Dermis blood vessel endothelial cell (primary cell): ENCODE measurements at regions not wholly inside any gene's neighbourhood (a gene's known extent, or its start where the extent isn't known, plus 50 kb on each side); places are given as distances from the start of the nearest gene placed in this dataset.
"Not testable (repeated sequence)": the region's sequence is repeated elsewhere in the genome, so short reads cannot be mapped to it uniquely, and the experiment has no call there.

Experiments used
- DNase-seq: peaks from one replicate; pipeline ENCODE4 v3.0.0; 2010

DNA sequence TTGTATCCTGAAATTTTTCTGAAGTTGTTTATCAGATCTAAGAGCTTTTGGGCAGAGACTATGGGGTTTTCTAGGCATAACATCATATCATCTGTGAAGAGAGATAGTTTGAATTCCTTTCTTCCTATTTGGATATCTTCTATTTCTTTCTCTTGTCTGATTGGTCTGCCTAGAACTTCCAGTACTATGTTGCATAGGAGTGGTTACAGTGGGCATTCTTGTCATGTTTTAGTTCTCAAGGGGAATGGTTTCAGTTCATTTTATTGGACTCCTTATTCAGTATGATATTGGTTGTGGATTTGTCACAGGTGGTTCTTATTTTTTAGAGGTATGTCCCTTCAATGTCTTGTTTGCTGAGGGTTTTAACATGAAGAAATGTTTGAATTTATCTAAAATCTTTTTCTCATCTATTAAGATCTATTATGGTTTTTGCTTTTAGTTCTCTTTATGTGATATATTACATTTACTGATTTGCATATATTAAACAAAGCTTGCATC lies 286.6 kb upstream of the C1QTNF3 start:
- DNase-seq, result not testable (repeated sequence)

DNA sequence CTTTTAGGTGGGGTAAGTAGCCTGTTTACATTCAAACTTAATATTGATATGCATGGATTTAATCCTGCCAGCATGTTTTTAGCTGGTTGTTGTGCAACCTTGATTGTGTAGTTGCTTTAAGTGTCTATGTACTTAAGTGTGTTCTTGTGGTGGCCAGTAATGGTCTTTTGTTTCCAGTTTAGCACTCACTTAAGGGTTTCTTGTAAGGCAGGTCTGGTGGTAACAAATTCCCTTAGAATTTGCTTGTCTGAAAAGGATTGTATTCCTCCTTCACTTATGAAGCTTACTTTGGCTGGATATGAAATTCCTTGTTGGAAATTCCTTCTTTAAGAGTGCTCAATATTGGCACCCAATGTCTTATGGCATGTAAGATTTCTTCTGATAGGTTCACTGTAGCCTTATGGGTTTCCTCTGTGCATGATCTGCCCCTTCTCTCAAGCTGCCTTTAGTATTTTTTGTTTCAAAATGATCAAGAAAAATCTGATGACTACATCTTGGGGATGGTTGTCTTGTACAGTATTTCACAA lies 289.0 kb upstream of the C1QTNF3 start:
- not testable (repeated sequence) for DNase-seq

DNA sequence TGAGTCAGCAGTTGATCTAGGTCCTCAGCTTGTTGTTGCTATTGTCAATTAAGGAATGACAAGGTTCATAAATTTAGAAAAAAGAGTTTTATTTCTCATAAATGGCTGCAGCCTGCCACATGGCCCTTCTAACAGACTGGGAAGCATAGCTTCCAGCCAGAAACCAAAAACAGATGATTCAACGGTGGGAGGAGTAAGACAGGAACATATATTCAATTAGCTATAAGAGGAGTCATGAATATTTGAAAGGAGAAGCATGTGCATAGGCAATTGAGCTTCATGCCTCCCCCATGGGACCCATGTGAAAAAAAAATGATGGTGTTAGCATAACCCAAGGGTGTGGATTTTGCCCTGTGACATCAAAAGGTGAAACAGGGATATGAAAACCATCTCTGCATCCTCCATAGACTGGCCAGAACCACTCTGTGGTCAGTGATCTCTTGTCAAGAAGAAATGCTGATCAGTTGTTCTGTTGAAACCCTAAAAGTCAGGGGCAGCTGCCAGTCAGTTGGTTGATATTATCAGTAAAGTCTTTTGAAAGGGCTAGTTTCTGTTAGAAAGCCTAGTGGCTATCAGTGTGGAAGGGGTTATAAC lies 296.5 kb upstream of the C1QTNF3 start:
- not testable (repeated sequence) for DNase-seq

DNA sequence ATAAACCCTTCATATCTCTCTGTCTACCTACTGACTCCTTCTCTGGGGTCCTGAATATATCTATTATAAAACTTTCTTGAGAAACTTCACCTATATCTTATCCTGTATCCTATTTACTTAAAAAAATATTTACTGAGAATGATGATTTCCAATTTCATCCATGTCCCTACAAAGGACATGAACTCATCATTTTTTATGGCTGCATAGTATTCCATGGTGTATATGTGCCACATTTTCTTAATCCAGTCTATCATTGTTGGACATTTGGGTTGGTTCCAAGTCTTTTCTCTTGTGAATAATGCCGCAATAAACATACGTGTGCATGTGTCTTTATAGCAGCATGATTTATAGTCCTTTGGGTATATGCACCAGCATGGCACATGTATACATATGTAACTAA lies 301.7 kb upstream of the RAI14 start:
- not testable (repeated sequence) for DNase-seq

DNA sequence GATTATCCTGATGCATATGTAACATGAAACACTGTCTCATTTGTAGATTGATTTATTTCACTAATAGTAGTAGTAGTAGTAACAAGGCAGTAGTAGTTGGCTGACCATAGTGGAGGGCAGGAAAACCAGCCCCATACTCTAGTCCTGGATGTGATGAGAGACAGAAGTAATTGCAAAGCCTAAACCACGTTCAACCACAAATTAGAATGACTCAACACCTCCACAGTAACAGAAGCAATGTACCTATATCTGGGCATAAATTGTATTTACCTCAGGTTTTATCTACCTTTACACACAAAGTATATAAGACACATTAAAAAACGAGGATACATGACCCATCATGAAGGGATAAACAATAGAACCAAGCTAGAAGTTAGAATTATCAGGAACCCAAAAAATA lies 284.7 kb upstream of the RAI14 start:
- DNase-seq, result not testable (repeated sequence)

DNA sequence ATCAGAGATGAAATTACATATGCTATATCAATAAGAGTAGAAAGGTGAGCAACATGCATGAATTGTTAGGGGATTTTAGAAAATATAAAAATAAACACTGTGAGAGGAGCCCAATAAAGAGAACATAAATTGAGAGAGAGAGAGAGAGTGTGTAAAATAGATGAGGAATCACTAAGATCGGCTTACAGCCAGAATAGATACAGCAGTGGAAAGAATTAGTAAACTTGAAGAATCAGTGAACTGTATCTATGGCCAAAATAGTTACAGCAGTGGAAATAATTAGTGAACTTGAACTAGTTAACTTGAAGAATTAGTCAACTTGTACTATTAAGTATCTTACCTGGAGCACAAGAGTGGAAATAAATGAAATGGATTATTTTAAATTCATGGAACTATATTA lies 284.3 kb upstream of the RAI14 start:
- not testable (repeated sequence) for DNase-seq

DNA sequence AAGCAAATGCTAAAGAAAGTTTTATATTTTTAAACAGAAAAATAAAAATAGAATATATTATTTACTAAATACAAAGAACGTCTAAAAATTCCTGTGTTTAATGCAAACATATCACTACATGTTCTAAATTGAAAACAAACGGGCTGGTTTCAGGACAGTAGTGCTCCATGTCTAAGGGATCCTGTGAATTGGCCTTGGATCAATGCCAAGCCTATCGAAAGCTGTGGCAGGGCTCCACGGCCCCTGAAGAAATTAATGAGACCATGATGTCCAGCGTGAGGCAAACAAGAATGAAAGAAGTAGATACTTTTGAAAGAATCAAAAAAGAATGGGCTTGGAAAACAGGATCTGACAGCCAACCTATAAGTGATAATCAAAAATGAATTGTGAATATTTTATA lies 283.4 kb upstream of the RAI14 start:
- not testable (repeated sequence) for DNase-seq

DNA sequence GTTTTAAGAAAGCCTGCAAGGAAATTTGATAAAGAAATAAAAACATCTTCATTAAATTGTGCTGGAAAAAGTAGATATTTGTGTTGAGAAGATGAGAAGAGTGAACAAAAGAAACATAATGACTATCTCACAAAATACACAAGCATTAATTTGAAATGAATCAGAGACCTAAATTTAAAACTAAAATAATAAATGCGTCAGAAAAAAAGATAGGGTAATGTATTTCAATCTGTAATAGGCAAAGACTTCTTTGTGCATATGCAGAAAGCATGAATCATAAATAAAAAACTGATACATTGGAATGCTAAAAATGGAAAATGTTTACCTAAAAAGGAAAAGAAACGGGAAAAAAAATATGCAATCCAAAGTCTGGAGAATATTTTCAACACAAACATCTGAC lies 278.5 kb upstream of the RAI14 start:
- not testable (repeated sequence) for DNase-seq

DNA sequence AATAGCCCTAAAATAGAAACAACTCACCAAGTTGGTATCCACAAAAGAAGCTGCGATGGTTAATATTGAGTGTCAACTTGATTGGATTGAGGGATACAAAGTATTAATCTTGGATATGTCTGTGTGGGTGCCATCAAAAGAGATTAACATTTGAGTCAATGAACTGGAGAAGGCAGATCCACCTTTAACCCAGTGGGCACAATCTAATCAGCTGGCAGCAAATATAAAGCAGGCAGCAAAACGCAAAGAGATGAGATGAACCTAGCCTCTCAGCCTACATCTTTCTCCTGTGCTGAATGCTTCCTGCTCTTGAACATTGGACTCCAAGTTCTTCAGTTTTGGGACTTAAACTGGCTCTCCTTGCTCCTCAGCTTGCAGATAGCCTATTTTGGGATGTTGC lies 277.6 kb upstream of the RAI14 start:
- DNase-seq, result not testable (repeated sequence)

DNA sequence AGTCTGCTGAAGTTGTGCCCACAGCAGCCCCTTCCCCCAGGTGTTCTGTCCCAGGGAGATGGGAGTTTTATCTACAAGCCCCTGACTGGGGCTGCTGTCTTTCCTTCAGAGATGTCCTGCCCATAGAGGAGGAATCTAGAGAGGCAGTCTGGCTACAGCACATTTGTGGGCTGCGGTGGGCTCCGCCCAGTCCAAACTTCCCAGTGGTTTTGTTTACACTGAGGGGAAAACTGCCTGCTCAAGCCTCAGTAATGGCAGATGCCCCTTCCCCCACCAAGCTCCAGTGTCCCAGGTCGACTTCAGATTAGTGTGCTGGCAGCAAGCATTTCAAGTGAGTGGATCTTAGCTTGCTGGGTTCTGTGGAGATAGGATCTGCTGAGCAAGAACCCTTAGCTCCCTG lies 267.4 kb upstream of the RAI14 start:
- not testable (repeated sequence) for DNase-seq

DNA sequence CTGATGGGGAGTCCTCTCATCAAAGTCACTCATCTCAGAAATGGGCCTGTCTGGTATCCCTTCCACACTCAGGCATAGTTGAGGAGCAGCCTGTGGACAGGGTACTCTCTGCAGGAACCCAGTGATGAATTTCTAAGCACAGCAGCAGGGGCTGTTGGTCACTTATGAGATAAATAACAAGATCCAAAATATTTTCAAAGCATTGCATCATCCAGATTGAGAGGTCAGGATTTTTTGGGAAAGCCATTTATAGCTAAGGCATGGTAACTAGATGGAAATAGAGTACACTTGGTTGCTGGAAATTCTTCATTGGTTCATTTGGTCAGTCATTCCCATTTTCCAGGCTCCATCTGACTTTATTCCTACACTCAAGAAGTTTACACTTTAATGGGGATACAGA lies 246.8 kb upstream of the RAI14 start:
- DNase-seq, result no peak

DNA sequence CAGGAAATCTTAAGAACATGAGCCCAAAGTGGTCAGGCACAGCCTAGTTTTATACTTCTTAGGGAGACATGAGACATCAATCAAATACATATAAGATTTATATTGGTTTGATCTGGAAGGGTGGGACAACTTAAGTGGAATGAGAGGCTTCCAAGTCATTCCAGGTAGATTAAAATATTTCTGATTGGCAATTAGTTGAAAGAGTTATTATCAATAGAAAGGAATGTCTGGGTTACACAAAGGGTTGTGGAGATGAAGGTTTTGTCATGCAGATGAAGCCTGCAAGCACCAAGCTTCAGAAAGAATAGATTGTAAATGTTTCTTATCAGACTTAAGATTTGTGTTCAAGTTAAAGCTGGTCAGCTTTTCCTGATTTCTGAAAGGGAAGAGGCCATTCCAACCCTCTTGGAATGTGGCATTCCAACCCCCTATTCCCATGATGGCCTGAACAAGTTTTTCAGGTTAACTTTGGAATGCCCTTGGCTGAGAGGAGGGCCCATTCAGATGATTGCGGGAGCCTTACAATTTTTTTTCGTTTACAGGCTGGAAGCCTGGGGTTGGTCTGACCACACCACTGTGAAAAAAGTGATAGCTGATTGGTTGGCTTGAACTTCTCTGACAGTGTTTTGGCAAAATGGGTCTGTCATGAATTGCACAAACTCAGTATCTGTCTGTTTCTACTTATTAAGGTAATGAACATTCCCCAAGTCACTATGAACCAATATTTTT lies 245.6 kb upstream of the RAI14 start:
- no peak for DNase-seq

DNA sequence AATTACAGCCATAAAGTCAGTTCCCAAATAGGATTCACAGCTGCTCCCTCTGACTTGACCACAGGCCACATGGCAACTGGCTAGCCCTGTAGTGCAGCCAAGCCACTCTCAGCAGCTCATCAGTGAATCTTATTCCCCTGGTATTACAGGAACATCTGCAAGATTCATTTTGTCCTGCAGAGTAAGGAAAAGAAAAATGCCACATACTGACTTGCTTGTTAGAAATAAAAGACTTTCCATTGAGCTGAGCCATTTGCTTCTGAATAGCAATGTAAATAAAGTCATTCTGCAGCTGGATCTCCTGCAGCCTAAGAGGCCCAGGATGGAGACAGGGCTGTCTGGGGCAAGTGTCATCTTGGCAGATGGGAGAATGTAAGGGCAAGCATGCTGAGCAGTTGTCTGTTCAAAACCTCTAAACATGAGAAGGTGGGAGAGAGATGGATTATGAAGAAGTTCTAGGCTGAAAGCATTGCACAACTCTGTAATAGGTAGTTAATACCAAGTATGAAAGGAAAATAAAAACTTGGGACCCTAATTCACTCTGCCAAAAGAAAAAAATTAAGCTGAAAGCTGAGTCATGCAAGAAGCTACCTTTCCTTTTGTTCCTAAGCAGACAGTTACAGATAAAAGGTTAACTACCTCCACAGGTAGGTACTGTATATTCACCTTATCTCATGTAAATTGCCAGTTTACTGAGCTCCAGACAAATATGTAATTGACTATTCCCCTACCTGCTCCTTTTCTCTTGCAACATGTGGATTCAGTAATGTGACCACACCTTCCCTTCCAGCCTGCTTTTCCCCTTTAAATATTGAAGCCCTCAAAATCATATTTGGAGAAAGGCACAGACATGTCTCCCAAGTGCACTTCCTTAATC lies 244.4 kb upstream of the RAI14 start:
- no peak for DNase-seq

DNA sequence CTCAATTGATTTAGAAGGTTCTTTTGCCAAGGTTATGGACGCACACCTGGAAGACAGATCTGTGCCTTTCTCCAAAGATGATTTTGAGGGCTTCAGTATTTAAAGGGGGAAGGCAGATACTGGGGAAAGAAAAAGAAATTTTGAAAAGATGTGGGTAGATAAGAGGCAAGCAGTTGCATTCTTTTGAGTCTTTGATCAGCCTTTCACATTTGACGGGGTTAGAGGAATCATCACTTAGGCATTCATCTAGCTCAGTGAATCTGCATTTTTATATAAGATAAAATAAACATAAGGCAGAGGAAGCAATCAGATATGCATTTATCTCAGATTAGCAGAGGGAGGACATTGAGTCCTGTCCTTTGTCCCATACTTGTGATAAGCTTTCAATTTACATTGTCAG lies 243.4 kb upstream of the RAI14 start:
- no peak for DNase-seq

DNA sequence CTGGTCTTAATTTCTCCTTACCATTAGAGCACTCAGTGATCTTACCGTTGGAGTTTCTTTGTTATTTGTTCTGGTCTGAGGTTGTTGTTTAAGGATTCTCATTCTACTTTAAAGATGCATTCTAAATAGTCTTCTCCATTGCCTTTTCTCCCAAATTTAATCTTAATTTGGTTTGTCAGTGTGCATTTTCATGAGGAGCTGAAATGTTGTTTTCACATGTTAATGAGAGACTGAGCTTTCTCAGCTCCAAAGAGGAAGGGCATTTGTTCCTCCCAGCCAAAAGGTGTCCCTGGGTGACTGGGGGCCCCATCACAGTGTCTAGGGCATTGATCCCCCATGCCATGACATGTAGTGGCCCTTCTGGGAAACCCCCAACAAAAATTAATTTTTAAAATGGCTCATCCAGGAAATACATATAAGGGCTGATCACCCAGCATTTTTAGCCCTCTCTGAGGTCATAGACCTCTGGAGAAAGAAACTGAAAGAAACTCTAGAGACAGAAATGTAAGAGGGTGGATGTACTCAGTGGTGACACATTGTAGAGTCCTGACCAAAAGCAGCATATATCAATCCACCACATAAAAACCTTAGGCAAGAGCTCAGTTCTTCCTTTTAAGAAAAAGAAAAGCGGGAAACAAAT lies 240.4 kb upstream of the RAI14 start:
- DNase-seq, result no peak

DNA sequence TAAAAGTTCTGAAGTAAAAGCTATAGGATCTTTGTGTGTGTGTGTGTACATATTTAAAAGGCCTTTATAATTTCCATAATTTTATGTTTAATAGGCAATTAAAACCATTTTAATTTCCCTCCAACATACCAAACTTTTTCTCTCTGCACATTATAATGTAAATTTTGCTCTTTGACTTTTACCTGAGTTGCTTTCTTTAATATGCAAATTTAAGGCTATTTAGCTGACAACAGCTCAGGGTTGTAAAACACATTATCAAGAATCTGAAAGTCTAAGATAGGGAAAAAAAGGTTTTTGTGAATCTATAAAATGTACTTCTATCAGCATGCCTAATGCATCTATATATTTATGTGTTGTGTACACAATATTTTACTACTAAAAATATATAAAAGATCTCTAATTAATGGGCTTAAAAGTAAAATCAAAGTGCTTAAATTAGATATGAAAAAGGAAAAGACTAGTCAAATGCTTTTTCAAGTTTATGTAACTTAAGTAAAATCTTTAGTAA lies 239.6 kb upstream of the RAI14 start:
- DNase-seq, result no peak

DNA sequence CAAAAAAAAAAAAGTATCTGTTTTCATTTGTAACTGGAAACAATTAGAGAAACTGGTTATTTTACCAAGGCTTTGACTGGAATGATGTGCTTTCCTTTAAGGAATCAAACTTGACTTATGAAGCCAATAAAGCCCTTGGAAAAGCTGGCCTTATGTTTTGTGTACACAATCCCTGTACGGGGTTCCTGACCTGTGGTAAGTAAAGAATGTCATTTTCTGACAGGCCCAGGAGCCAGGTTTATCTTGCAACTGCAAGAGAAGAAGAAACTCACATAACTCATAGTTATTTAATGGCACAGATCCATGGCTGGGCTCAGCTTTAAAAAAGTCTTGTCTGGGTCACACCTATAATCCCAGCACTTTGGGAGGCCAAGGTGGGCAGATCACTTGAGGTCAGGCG lies 235.9 kb upstream of the RAI14 start:
- DNase-seq, result not testable (repeated sequence)

DNA sequence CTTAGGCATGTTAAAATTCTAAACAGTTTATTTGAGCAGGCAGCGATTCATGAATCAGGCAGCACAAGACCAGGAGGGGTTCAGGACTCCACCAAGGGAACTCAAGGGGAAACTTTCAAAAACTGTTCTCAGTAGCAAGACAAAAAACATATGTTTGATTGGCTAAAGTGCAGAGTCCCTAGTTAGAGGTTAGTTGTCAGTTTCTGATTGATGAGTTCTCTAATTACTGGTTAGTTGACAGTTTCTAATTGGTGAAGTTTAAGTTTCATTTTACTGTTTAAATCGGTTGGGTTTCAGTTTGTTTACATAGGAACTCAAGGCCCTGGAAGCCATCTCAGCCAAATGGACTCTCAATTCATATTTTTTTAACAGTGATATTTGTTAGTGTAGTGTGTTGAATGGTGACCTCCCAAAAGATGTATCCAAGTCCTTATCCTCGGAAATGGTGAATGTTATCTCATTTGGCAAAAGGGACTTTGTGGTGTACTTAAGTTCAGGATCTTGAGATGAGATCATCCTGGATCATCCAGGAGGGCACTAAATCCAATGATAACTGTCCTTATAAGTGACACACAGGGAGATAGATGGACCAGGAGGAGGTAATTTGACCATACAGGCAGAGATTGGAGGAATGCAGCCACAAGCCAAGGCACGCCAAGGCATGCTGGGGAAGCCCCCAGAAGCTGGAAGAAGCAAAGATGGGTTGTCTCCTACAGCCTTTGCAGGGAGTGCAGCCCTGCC lies 219.2 kb upstream of the RAI14 start:
- no peak for DNase-seq

DNA sequence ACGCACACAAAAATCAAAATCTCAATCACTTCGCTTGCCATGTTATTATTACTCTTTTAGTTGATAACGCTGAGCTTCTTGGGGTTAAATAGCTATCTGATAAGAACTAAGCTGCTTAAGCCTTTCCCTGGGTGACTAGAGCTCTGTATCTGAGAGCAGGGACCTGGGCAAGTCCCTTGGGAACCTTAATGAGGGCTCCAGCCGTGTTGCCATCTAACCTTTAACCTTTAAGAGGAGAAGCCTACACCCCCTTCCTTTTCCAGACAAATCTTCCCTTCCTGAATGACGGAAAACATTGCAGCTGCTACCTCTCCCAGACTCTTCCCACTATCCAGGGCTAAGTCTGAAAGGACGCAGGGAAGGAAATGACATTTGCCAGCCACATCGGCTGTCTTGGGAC lies 216.5 kb upstream of the RAI14 start:
- DNase-seq, result no peak

DNA sequence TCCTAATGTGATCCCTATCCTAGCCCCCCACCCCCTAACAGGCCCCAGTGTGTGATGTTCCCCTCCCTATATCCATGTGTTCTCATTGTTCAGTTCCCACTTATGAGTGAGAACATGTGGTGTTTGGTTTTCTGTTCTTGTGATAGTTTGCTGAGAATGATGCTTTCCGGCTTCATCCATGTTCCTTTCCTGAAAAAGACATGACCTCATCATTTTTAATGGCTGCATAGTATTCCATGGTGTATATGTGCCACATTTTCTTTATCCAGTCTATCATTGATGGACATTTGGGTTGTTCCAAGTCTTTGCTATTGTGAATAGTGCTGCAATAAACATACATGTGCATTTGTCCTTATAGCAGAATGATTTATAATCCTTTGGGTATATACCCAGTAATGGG lies 214.4 kb upstream of the RAI14 start:
- DNase-seq, result not testable (repeated sequence)

DNA sequence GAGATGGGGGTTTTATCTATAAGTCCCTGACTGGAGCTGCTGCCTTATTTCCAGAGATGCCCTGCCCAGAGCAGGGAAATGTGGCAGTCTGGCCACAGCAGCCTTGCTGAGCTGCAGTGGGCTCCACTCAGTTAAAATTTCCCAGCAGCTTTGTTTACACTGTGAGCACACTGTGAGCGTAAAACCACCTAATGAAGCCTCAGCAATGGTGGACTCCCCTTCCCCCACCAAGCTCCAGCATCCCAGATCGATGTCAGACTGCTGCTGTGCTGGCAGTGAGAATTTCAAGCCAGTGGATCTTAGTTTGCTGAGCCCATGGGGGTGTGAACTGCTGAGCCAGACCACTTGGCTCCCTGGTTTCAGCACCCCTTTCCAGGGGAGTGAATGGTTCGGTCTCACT lies 208.7 kb upstream of the RAI14 start:
- no peak for DNase-seq

DNA sequence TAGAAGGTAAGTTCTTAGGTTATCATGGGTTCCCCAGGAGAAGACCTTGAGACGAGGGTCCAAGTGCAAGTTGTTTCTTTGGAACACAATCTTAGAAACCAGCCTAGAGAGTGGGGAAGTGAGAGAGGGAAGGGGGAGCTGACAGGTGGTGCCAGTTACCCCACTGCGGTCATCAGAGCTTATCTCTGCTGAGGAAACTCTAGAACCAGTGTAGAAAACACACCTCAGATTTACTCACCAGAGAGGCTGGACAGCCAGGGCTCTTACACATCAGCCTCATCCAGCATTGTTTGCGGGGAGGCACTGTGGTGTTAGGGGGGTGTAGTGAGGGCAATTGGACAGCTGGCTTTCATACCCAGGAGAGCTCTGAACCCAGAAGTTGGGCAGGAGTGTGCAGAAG lies 206.5 kb upstream of the RAI14 start:
- DNase-seq, result no peak
